ENCODE measurements at regions not wholly inside any gene's neighbourhood (a gene's known extent, or its start where the extent isn't known, plus 50 kb on each side); places are given as distances from the start of the nearest gene placed in this dataset.
A peak's percentile ranks its signal among the peaks of the same experiment; 100 is the strongest.

GRCh38 chr6:91081452-91082067 lies 494.7 kb upstream of the MAP3K7 start:
- H3K4me2 ChIP-seq (ENCODE audit: low read depth, low read length), result no peak overlapping the region
- H3K9me2 ChIP-seq (replicated peaks; ENCODE audit: insufficient read depth, low read length), result no peaks in the 10 kb centered on the region
- H2AFZ ChIP-seq (ENCODE audit: low read length), result no peak overlapping the region
- peak; percentile 41 for DNase-seq
- H4K20me1 ChIP-seq (ENCODE audit: insufficient read depth, low read length), result no peaks in the 10 kb centered on the region
- H3K9me3 ChIP-seq (replicated peaks; ENCODE audit: insufficient read depth, low read length), result no peaks in the 10 kb centered on the region
- no peaks in the 10 kb centered on the region for H3F3A ChIP-seq (ENCODE audit: insufficient read depth, low read length)
- no peak overlapping the region for H3K27ac ChIP-seq (ENCODE audit: low read length)
- TF ChIP-seq CTCF (IDR thresholded peaks at IDR 0.05; ENCODE audit: low read length) (peak; percentile 72), EZH2 (optimal IDR thresholded peaks at IDR 0.05; ENCODE audit: low read depth, low read length) (no peak)
- no peaks in the 10 kb centered on the region for H3K36me3 ChIP-seq (replicated peaks; ENCODE audit: insufficient read depth, low read length)
- H3K4me3 ChIP-seq (ENCODE audit: low read length), result no peak overlapping the region
- H3K9ac ChIP-seq (ENCODE audit: low read length), result no peak overlapping the region
- H3K79me2 ChIP-seq (ENCODE audit: low read length), result no peaks in the 10 kb centered on the region
- H3K4me1 ChIP-seq (ENCODE audit: low read length), result no peaks in the 10 kb centered on the region
- no peaks in the 10 kb centered on the region for H3K27me3 ChIP-seq (replicated peaks; ENCODE audit: insufficient read depth, low read length)

GRCh38 chr6:91080871-91081270 lies 494.0 kb upstream of the MAP3K7 start:
- TF ChIP-seq CTCF (IDR thresholded peaks at IDR 0.05; ENCODE audit: low read length) (no peak), EZH2 (optimal IDR thresholded peaks at IDR 0.05; ENCODE audit: low read depth, low read length) (no peak), EZH2phosphoT487 (IDR thresholded peaks at IDR 0.05; ENCODE audit: low read length) (no peak)
- H3F3A ChIP-seq (ENCODE audit: insufficient read depth, low read length), result no peaks in the 10 kb centered on the region
- no peaks in the 10 kb centered on the region for H3K79me2 ChIP-seq (ENCODE audit: low read length)
- no peak overlapping the region for H3K4me2 ChIP-seq (ENCODE audit: low read depth, low read length)
- no peaks in the 10 kb centered on the region for H3K36me3 ChIP-seq (replicated peaks; ENCODE audit: insufficient read depth, low read length)
- no peak for DNase-seq
- no peaks in the 10 kb centered on the region for H3K9me2 ChIP-seq (replicated peaks; ENCODE audit: insufficient read depth, low read length)
- no peak overlapping the region for H3K4me3 ChIP-seq (ENCODE audit: low read length)
- no peaks in the 10 kb centered on the region for H3K9me3 ChIP-seq (replicated peaks; ENCODE audit: insufficient read depth, low read length)
- H2AFZ ChIP-seq (ENCODE audit: low read length), result no peak overlapping the region
- H3K4me1 ChIP-seq (ENCODE audit: low read length), result no peaks in the 10 kb centered on the region
- no peak overlapping the region for H3K9ac ChIP-seq (ENCODE audit: low read length)
- H3K27me3 ChIP-seq (replicated peaks; ENCODE audit: insufficient read depth, low read length), result no peaks in the 10 kb centered on the region
- H3K27ac ChIP-seq (ENCODE audit: low read length), result no peak overlapping the region
- no peaks in the 10 kb centered on the region for H4K20me1 ChIP-seq (ENCODE audit: insufficient read depth, low read length)

- H3K27me3 ChIP-seq (replicated peaks; ENCODE audit: insufficient read depth, low read length), result no peaks in the 10 kb centered on the region
- H2AFZ ChIP-seq (ENCODE audit: low read length), result no peak overlapping the region
- no peaks in the 10 kb centered on the region for H3K79me2 ChIP-seq (ENCODE audit: low read length)
- H3F3A ChIP-seq (ENCODE audit: insufficient read depth, low read length), result no peaks in the 10 kb centered on the region
- H3K4me3 ChIP-seq (ENCODE audit: low read length), result no peak overlapping the region
- TF ChIP-seq EZH2phosphoT487 (IDR thresholded peaks at IDR 0.05; ENCODE audit: low read length), result no peak
- TF ChIP-seq EZH2 (optimal IDR thresholded peaks at IDR 0.05; ENCODE audit: low read depth, low read length), result no peak
- no peak for TF ChIP-seq CTCF (IDR thresholded peaks at IDR 0.05; ENCODE audit: low read length)
- no peaks in the 10 kb centered on the region for H3K36me3 ChIP-seq (replicated peaks; ENCODE audit: insufficient read depth, low read length)
- no peak overlapping the region for H3K27ac ChIP-seq (ENCODE audit: low read length)
- DNase-seq, result no peak
- H4K20me1 ChIP-seq (ENCODE audit: insufficient read depth, low read length), result no peaks in the 10 kb centered on the region
- no peak overlapping the region for H3K9ac ChIP-seq (ENCODE audit: low read length)
- no peaks in the 10 kb centered on the region for H3K9me2 ChIP-seq (replicated peaks; ENCODE audit: insufficient read depth, low read length)
- no peaks in the 10 kb centered on the region for H3K9me3 ChIP-seq (replicated peaks; ENCODE audit: insufficient read depth, low read length)
- H3K4me2 ChIP-seq (ENCODE audit: low read depth, low read length), result no peak overlapping the region
- no peaks in the 10 kb centered on the region for H3K4me1 ChIP-seq (ENCODE audit: low read length)
Observed at GRCh38 chr6:91079969-91080368, 493.1 kb upstream of the MAP3K7 start.

Data from MM.1S (cell line).